Erythroblast (primary cell): ENCODE measurements at regions not wholly inside any gene's neighbourhood (a gene's known extent, or its start where the extent isn't known, plus 50 kb on each side); places are given as distances from the start of the nearest gene placed in this dataset.

Experiments used
- DNase-seq, 2 experiments: peaks; one replicate each; lab custom pipeline; 2025; lab: John Stamatoyannopoulos, UW
- GATA1 ChIP-seq: IDR thresholded peaks from 2 replicates; pipeline ENCODE4 v1.6.1; 2011; ENCODE audit warnings: low read depth, mild to moderate bottlenecking, control low read depth, low read length, moderate library complexity
- POLR2A ChIP-seq: IDR thresholded peaks from 2 replicates; pipeline ENCODE4 v1.6.1; 2011; ENCODE audit warnings: mild to moderate bottlenecking, low read length

GRCh38 chr18:38944446-38945024 lies 1378.9 kb upstream of the CELF4 start:
- DNase-seq = no peak
- TF ChIP-seq GATA1 (no peak), POLR2A (no peak)

GRCh38 chr18:38941711-38942561 lies 1376.3 kb upstream of the CELF4 start:
- TF ChIP-seq POLR2A (no peak), GATA1 (no peak)
- DNase-seq = no peak

DNA sequence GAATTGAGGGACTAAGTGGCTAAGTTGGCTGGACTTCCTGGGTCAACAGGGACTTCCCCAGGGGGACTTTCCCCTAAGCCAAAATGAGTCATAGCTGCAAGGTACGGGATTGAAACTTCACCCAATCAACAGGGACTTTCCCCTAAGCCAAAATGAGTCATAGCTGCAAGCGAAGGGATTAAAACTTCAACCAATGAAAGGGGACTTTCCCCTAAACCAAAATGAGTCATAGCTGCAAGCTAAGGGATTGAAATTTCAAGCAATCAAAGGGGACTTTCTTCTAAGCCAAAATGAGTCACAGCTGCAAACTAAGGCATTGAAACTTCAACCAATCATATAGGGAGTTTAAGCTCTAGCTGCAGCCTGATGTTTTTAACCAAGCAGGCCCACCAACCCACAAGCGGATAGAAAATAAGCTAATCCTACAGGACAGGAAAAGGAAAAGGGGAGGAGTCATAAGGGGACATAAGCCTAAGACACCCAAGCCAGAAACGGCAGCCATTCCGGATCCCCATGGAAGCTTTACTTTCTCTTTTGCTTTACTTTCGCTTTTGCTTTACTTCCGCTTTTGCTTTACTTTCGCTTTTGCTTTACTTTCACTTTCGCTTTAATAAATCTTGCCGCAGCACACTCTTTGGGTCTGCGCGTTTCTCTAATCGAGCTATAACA lies 1375.4 kb upstream of the CELF4 start:
- no peak for TF ChIP-seq GATA1
- DNase-seq = peak; percentile 8 to 42

DNA sequence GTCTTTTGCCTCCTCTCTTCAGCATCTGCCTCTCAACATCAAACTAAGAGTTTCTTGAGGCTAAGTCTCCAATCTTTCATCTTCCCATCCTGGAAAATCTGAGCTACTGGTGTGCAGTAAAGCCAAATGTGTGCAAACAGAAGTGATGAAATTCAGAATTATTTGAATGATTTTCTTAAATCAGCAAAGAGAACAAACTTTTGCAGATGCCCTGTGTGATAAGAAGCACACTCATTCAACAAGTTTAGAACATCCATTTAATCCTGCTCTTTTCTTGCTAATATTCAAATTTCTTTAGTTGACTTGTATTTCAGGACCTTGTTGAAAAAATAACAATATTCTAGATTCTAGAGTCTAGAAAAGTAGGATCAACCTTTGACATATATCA lies 1374.9 kb upstream of the CELF4 start:
- no peak for TF ChIP-seq POLR2A
- TF ChIP-seq GATA1 = no peak
- DNase-seq = no peak

GRCh38 chr18:38933910-38934510 lies 1368.4 kb upstream of the CELF4 start:
- TF ChIP-seq POLR2A = no peak
- no peak for TF ChIP-seq GATA1

GRCh38 chr18:38933322-38933721 lies 1367.7 kb upstream of the CELF4 start:
- DNase-seq = no peak
- TF ChIP-seq GATA1 (no peak), POLR2A (no peak)

More at GRCh38 chr18:38933910-38934510, 1368.4 kb upstream of the CELF4 start:
- DNase-seq = no peak

GRCh38 chr18:38932752-38933151 lies 1367.2 kb upstream of the CELF4 start:
- no peak for TF ChIP-seq POLR2A
- no peak for TF ChIP-seq GATA1
- no peak for DNase-seq

DNA sequence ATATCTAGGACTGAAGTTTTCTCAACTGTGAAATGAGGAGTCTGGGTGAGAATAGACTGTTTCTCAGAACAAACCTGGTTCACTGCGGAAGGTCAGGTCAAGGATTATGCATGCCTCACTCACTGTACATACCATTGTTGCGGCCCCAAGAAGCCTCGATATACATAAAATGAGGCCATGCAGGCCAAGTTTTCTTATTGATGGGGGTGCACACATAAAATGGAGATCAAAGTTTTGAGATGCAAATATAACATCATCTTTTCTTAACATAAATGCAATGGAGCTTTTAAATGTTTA lies 1366.1 kb upstream of the CELF4 start:
- TF ChIP-seq POLR2A = no peak
- TF ChIP-seq GATA1 = no peak
- no peak for DNase-seq

DNA sequence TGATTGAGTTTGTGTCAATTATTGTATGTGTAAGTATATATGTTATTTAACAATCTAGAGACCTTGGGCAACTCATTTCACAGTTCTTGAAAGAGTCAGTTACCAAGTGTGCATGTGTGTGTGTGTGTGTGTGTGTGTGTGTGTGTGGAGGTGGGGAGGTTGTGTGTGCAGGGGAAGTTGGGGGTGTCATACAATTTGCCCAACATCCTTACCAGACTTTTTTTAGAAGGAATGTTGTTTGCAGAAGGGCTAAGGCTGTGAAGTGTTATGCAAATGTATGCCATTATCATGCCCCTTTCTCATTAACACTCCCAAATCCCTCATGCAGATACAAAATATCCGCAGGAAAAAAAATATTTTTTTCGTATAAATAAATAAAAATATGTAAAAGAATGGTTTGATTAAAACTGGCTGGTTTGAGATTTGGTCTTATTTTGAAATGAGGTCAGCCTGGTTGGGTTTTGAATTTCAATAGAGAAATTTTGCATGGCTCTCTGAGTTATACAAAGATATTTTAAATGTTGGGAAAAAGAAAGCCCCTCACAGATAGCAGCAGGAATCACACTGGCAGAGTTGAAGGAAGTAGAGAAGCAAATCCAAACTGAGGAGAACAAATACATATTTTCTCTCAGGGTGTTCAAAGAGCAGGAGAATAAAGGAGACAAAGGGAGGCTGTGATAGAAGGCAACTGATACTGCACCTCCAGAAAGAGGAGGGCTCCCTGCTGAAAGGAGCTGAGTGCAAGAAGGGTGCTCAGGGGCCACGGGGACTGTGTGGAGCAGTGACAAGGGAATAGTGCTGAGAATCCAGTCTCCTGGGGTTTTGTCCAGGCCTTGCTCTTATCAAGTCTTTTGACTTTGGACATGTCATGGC lies 1365.5 kb upstream of the CELF4 start:
- DNase-seq = no peak
- TF ChIP-seq POLR2A = no peak
- TF ChIP-seq GATA1 = no peak

DNA sequence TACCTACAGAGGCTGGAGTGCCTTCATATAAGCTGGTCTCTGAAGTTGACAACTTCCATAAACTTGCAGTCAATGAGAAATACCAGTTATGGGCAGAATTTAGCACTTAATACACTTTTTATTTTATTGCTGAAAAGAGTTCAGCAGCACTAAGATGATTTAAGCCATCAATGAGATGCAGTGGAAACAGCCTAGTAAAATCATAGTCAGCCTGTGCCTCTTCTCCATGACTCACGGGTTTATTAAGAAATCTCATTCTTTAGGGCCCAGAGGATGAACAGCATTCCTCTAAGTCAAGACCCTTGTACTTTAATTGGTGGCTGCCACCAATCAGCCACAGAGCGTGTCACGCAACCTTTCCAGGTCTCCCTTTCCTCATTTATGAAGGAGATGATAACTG lies 1357.9 kb upstream of the CELF4 start:
- no peak for TF ChIP-seq POLR2A
- TF ChIP-seq GATA1 = no peak
- DNase-seq = no peak

DNA sequence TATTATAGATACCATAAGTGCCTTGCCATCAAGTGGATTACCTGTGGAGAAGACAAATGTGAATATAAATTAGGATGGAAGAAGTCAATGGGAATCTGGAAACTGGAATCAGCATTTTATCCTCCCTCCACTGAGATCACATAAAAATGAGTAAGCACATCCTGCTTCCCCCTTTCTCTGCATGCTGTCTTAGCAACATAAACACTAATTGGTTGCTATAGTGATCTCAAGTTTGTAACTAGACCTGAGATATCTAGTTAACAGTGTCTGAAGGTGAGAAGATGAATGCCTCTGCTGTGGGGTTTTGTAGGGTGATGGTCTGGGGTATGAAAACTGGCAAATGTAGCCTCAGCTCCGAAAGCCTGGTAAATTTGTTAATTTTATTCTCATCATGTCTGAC lies 1357.5 kb upstream of the CELF4 start:
- no peak for DNase-seq
- TF ChIP-seq POLR2A (no peak), GATA1 (no peak)

GRCh38 chr18:38909972-38910371 lies 1344.4 kb upstream of the CELF4 start:
- DNase-seq = no peak
- no peak for TF ChIP-seq GATA1
- TF ChIP-seq POLR2A = no peak

DNA sequence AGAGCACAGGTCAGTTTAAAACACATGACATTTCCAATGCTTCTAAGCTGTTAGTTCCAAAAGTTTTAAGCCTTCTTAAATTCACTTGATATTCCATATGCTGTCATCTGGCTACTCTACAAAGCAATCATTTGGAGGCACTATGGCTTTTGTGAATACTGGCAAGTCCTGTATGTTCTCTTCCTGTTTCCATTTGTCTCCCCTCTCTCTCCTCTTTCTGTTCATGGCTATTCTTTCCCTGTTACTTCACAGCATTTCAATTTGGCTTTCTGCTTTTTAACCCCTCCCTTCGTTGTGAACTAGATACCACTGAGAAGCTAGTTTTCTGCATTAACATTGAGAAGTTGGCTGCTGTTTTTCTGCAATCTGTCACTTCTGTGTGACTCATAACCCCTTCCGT lies 1337.2 kb upstream of the CELF4 start:
- no peak for TF ChIP-seq POLR2A
- TF ChIP-seq GATA1 = no peak
- DNase-seq = no peak
